ENCODE measurements at regions not wholly inside any gene's neighbourhood (a gene's known extent, or its start where the extent isn't known, plus 50 kb on each side); places are given as distances from the start of the nearest gene placed in this dataset.

- DNase-seq (ENCODE audit: low spot score), result no peak
- no peak for TF ChIP-seq CTCF (IDR thresholded peaks at IDR 0.05; ENCODE audit: extremely low read depth, insufficient read depth, missing control alignments)
- in situ Hi-C loops (cut with MboI; ENCODE audit: low pct_unique_long_range_greater_than_20kb, low sequenced_read_pairs, unreplicated experiment), result no loop called here
These were observed 174.2 kb upstream of the CDH19 start for GRCh38 chr18:66778048-66778447.

- TF ChIP-seq CTCF (IDR thresholded peaks at IDR 0.05; ENCODE audit: extremely low read depth, insufficient read depth, missing control alignments), result no peak
- no peak for DNase-seq (ENCODE audit: low spot score)
- in situ Hi-C loops (cut with MboI; ENCODE audit: low pct_unique_long_range_greater_than_20kb, low sequenced_read_pairs, unreplicated experiment), result no loop called here
These were observed 165.5 kb upstream of the CDH19 start for GRCh38 chr18:66769375-66769774.

- DNase-seq (ENCODE audit: low spot score), result no peak
- TF ChIP-seq CTCF (IDR thresholded peaks at IDR 0.05; ENCODE audit: extremely low read depth, insufficient read depth, missing control alignments), result no peak
- in situ Hi-C loops (cut with MboI; ENCODE audit: low pct_unique_long_range_greater_than_20kb, low sequenced_read_pairs, unreplicated experiment), result no loop called here
These were observed 160.3 kb upstream of the CDH19 start for GRCh38 chr18:66764230-66764629.

GRCh38 chr18:66761166-66761565 lies 157.3 kb upstream of the CDH19 start:
- no peak for DNase-seq (ENCODE audit: low spot score)
- no peak for TF ChIP-seq CTCF (IDR thresholded peaks at IDR 0.05; ENCODE audit: extremely low read depth, insufficient read depth, missing control alignments)

GRCh38 chr18:66760559-66760958 lies 156.7 kb upstream of the CDH19 start:
- no peak for TF ChIP-seq CTCF (IDR thresholded peaks at IDR 0.05; ENCODE audit: extremely low read depth, insufficient read depth, missing control alignments)
- in situ Hi-C loops (cut with MboI; ENCODE audit: low pct_unique_long_range_greater_than_20kb, low sequenced_read_pairs, unreplicated experiment), result no loop called here
- DNase-seq (ENCODE audit: low spot score), result no peak

More at GRCh38 chr18:66761166-66761565, 157.3 kb upstream of the CDH19 start:
- in situ Hi-C loops (cut with MboI; ENCODE audit: low pct_unique_long_range_greater_than_20kb, low sequenced_read_pairs, unreplicated experiment), result no loop called here

- TF ChIP-seq CTCF (IDR thresholded peaks at IDR 0.05; ENCODE audit: extremely low read depth, insufficient read depth, missing control alignments), result no peak
- DNase-seq (ENCODE audit: low spot score), result no peak
- in situ Hi-C loops (cut with MboI; ENCODE audit: low pct_unique_long_range_greater_than_20kb, low sequenced_read_pairs, unreplicated experiment), result no loop called here
These were observed 155.3 kb upstream of the CDH19 start for GRCh38 chr18:66759050-66759828.

All from GM13977 (cell line).